Stomach (tissue), 4 donors: ENCODE measurements at regions not wholly inside any gene's neighbourhood (a gene's known extent, or its start where the extent isn't known, plus 50 kb on each side); places are given as distances from the start of the nearest gene placed in this dataset.

Source experiments
- CTCF ChIP-seq, 7 experiments: fragments of 450-650 bp in 4 of 7; fragments of 200-600 bp in 3 of 7; sonication (generic) in 3 of 7; IDR thresholded peaks; one replicate each; pipeline ENCODE4 v1.5.1; 2016 to 2019; ENCODE audit warnings: antibody characterized with exemption in 7 of 7, control low read depth in 2 of 7, mild to moderate bottlenecking in 1 of 7
- EP300 ChIP-seq: sonication (generic); formaldehyde crosslinking; IDR thresholded peaks from one replicate; pipeline ENCODE4 v1.6.1; 2017; ENCODE audit warnings: antibody characterized with exemption
- POLR2A ChIP-seq, 4 donors: fragments of 450-650 bp; IDR thresholded peaks; one replicate each; pipeline ENCODE4 v1.6.1; 2016; ENCODE audit warnings: antibody characterized with exemption in 4 of 4, control low read depth in 2 of 4, mild to moderate bottlenecking in 1 of 4, moderate library complexity in 1 of 4
- POLR2AphosphoS5 ChIP-seq, 3 donors: sonication (generic); formaldehyde crosslinking; IDR thresholded peaks; one replicate each; pipeline ENCODE4 v1.6.1; 2016; ENCODE audit warnings: antibody characterized with exemption in 3 of 3

- no peak for TF ChIP-seq POLR2AphosphoS5 (IDR thresholded peaks at IDR 0.05)
- TF ChIP-seq POLR2A (IDR thresholded peaks at IDR 0.05): no peak
- no peak for TF ChIP-seq CTCF (IDR thresholded peaks at IDR 0.05)
- no peak for TF ChIP-seq EP300
Observed at GRCh38 chr20:57102160-57102559, 164.3 kb downstream of the BMP7 start.
